Hepatic stellate cell (primary cell): ENCODE measurements at regions not wholly inside any gene's neighbourhood (a gene's known extent, or its start where the extent isn't known, plus 50 kb on each side); places are given as distances from the start of the nearest gene placed in this dataset.
"Not testable (repeated sequence)": the region's sequence is repeated elsewhere in the genome, so short reads cannot be mapped to it uniquely, and the experiment has no call there.

Experiments
- DNase-seq: peaks from one replicate; pipeline ENCODE4 v3.0.0; 2011; ENCODE audit warnings: low spot score

DNA sequence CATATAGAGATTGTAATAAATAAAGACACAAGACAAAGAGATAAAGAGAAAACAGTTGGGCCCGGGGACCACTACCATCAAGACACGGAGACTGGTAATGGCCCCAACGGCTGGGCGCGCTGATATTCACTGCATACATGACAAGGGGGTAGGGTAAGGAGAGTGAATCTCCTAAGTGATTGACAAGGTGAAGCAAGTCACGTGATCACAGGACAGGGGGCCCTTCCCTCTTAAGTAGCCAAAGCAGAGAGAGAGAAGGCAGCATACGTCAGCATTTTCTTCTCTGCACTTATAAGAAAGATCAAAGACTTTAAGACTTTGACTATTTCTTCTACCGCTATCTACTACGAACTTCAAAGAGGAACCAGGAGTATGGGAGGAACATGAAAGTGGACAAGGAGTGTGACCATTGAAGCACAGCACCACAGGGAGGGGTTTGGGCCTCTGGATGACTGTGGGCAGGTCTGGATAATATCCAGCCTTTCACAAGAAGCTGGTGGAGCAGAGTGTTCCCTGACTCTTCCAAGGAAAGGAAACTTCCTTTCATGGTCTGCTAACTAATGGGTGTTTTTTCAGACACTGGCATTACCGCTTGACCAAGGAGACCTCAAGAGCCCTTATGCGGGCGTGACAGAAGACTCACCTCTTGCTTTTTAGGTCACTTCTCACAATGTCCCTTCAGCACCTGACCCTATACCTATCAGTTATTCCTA is 75.6 kb downstream of the MRPL39 start:
- DNase-seq: not testable (repeated sequence)

DNA sequence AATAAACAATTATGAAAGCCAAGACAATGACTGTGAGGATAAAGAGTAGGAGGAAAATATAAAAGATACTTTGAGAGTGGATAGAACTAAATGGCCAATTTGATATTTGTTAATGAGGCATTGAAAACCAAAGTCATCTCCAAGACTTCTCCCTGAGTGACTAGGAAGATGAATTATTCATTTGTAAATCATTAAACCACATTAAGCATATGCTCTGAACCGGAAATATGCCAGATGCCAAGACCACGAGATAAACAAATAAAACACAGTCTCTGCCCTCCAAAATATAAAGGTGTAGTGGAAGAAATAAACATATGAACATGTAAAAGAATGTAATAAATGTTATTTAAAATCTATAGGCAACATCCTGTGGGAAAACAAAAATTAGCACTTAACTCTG is 78.8 kb downstream of the MRPL39 start:
- DNase-seq: no peak

DNA sequence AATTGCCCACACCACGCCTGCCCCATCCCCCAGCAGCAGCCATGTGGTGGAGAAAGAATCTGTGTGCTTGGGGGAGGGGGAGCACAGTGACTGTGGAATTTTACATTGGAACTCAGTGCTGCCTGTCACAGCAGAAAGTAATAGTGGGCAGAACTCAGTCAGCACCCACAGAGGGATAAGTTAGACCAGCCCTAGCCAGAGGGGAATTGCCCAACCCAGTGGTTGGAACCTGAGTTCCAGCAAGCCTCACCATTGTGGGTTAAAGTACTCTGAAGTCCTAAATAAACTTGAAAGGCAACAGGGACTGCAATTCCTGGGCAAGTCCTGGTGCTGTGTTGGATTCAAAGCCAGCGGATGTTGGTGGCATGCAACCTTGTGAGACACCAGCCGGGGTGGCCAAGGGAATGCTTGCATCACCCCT is 88.8 kb downstream of the MRPL39 start:
- DNase-seq: no peak

DNA sequence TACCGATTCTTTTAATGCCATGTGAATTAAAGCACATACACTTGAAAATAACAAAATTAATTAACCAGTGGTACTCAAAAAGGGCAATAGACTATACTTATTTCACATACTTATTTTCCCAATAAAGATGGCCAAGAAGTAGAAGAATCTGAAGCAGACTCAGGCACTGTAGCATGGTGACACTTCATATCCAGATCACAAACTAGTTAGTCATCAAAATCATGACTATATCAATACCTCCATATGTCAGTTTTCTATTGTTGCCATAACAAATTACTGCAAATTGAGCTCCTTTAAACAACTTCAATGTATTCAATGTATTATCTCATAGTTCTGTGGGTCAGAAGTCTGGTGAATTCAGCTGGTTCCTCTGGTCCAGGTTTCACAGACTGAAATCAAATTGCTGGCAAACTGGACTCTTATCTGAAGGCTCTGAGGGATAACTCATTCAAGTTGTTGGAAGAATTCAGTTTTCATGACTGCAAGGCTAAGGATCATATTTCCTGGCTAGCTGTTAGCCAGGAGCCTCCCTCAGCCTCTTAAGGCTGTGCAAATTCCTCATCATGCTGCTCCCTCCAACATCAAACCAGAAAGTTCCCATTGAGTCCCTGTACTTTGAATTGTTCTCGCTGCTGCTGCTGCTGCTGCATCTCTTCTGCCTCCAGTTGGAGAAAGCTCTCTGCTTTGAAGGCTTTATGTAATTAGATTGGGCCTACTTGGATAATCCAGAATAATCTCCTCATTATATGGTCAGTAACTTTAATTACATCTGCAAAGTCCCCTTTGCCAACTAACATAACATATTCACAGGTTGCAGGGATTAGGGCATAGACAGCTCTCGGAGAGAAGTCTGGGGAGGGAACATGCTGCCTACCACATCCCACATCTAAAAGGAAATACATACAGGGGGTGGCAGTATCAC is 91.5 kb downstream of the MRPL39 start:
- DNase-seq: no peak

DNA sequence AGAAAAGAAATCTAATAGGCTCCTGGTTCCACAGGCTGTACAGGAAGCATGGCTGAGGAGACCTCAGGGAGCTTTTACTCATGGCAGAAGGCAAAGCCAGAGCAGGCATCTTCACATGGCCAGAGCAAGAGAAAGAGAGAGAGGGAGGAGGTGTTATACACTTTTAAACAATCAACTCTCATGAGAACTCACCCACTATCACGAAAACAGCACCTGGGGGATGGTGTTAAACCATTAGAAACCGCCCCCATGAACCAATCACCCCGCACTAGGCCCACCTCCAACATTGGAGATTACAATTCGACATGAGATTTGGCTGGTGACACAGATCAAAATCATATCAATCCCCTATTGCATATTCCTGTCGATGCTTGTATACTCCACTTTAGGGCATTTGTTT is 93.5 kb downstream of the MRPL39 start:
- no peak for DNase-seq

DNA sequence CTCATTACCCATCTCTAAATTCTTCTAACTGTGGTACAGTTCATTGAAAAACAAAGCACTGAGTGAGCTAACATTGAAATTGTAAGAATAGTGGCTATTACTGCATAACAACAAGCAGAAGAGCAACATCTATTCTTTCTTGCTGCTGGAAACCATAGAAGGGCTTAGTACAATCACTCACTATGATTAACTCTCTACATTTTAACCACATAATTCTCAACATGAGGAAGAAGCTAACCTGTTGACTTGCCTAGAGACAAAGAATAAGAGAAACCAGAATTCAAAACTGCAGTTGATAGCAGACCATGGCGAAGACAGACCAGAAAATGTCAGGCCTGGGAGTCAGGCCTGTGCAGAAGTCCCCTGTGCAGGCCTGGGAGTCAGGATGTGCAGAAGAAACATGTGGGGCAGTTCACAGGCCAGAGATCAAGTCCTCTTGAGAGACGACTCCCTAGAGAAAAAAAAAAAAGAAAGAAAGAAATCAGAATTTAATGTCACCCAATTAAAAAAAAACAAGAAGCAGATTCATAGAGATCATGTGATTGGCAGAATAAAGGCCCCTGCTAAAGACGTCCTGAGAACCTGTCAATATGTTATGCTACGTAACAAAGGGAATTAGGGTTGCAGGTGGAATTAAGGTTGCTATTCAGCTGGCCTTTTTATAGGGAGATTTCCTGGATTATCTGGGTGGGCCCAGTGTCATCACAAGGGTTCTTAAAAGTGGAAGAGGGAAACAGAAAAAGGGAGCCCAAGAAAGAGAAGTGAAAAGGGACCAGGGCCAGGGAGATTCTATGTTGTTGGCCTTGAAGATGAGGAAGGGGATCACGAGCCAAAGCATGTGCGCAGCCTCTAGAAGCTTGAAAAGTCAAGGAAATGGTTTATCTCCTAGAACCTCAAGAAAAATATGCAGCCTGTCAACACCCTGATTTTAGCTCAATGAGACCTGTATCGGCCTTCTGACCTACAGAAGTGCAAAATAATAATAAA is 94.9 kb downstream of the MRPL39 start:
- no peak for DNase-seq

DNA sequence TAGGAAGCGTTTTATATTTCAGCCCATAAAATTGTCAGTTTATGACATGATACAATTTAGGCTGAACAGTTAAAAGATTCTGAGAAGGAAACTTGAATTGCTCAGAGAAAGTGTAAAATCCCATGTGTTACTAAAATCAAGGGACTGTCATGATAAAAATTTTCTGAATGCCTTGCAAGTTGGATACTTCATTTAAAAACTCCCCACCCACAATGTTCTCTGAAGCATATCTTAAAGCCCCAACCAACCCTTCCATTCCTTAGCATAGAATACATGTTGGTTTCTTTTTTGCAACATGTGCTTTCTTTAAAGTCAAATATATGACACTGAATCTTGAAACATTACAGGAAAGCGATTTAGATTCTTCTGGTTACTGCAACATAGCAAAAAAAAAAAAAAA is 97.4 kb downstream of the MRPL39 start:
- DNase-seq: no peak

DNA sequence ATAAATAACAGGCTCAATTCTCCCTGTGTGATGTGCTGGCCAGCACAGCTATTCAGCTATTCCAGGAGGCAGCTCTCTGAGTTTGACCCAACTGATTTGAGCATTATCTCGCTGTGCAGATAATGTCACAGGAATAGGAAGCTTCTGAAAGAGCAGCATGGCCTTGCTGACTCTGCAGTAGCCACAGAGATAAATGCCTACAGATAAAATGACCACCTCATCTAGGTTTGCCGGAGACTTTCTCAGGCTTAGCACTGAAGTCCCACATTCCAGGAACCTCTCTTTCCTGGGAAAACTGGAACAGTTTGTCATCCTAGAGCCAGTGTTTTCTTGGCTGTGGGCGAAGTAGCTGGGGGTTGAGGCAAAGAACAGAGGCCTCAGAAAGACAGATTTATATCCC is 98.9 kb downstream of the MRPL39 start:
- DNase-seq: no peak

DNA sequence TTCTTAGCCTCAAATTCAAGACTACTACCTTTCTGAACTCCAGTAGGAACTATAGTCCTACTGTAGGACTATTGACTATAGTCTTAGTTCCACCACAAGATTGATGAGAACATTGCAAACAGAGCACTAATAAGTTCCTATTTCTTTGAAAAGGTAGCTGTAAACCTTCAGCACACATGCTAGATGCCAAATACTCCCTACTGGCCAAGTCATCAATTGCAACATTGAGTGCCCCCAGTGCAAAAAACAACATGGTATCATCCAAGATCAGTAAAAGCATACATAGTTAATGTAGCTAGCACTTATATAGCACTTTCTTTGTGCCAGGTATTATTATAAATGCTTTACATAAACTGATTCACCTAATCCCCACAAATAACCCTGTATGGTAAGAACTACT is 99.8 kb downstream of the MRPL39 start:
- DNase-seq: no peak

DNA sequence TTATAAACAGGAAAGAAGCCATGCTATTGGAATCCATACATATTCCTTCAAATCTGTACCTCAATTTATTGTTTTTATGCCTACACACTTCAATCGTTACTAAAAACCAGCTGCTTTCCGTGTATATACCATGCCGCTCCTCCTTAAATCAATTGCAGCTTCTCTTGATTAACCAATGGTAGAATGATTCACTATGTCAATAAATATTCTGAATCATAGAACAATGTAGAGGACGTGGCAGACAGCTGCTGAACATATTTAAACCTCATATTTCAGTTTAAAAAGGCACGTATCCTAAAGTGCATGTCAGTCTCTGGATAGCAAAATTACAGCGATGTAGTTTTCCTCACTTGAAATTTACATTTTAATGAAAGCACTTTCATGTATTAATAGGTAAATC is 100.4 kb downstream of the MRPL39 start:
- peak; percentile 2 for DNase-seq

DNA sequence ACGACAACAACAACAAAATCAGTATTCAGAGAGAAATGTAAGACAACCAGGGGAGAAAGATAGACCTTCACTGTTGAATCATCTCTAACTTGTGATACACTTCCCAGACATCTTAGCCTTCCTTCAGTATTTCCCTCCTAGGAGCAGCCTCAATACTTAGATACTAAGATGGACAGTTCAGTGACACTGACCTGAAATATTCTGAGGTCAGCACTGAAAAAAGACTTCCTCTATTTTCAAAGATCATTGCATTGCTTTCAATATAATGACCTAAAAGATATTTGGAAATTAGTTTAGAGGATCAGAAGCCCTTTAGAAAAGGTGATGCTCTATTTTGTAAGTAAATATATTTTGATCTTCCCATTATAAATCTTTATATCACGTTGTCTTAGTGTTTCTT is 101.0 kb downstream of the MRPL39 start:
- no peak for DNase-seq

DNA sequence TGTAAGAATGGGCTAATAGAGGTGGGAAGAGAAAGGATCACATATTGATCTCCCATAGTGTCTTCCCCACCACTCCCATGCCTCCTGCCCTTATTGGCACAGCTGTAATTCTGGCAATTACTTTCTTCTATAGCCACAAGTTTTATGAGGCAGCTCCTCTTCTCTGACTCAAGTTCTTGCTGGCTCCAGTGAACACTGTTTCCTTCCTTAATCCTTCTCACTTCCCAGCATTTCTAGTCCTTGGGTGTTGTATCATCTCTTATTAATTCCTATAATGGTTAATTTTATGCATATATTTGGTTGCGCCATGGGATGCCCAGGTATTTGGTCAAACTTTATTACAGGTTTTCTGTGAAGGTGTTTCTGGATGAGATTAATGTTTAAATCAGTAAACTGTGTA is 103.3 kb downstream of the MRPL39 start:
- DNase-seq: no peak

DNA sequence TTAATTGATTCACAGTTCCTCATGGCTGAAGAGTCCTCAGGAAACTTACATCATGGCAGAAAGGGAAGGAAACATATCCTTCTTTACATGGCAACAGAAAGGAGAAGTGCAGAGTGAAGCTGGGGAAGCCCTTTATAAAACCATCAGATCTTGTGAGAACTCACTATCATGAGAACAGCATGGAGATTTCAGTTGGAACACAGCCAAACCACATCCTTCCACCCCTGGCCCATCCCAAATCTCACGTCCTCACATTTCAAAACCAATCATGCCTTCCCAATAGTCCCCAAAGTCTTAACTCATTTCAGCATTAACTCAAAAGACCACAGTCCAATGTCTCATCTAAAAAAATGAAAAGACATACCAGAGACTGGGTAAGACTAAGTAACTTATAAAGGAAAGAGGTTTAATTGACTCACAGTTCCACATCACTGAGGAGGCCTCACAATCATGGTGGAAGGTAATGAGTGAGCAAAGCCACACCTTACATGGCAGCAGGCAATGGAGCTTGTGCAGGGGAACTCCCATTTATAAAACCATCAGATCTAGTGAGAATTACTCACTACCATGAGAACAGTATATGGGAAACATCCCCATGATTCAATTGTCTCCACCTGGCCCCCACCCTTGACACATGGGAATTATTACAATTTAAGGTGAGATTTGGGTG is 105.2 kb downstream of the MRPL39 start:
- no peak for DNase-seq

DNA sequence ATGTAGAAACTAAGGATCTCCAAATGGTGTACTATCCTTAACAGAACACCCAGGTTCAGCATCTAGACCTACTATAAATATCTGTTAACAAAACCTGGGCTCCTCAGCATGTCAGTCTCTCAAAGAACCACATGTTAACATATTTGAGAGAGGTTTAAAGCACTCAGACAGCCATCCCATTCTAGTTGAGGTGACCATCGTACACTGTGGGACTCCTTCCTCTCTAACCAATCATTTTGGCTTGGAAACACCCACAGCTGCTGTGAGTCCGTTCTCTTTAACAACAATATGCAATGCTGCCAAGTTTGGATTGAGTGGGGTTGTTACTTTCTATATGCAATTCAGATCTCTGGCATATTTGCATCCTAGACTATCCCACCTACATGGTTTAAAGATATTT is 105.8 kb downstream of the MRPL39 start:
- no peak for DNase-seq

DNA sequence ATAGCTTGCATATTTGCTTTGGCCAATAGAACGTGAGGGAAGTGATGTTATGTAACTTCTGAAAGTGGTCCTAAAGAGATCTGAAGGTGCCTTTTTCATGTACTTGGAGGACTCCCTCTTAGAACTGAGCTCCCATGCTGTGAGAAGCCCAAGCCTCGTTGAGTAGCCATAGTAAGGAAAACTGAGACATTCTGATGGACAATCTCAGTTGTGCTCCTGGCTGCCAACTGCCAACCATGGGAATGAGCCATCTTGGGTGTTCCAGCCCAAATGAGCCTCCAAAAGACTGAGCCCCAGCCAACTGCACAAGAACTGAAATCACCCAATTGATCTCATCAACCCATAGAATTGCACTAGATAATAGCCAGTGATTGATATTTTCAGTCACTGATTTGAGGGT is 106.7 kb downstream of the MRPL39 start:
- DNase-seq: no peak

DNA sequence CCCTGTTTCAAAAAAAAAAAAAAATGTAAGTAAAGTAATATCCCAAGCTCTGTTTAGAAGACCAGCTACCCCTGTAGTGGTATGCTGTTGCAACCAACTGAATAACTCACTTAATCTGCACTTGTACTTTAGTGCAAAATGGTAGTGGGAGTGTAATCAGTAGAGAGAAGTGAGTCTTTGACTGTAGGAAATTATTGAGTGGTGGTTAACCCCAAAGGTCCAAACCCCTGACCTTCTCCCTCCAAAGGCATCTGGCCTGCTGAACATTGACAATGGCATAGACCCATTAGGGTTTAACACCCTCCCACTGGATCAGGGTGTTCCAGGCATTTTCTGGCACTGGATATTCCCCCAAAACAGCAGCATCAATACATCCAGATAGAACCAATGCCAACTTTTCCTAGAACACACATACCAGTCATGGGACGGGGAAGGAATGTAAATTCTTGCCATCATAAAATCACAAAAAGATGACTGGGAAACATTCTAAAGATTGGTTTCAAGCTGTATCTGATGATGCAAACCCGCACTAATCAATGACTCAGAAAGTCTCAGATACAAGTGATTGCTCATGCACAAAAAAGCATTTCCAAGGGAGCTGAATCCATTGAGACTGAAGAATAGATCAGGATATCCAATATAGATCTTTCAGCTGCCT is 110.3 kb downstream of the MRPL39 start:
- no peak for DNase-seq

DNA sequence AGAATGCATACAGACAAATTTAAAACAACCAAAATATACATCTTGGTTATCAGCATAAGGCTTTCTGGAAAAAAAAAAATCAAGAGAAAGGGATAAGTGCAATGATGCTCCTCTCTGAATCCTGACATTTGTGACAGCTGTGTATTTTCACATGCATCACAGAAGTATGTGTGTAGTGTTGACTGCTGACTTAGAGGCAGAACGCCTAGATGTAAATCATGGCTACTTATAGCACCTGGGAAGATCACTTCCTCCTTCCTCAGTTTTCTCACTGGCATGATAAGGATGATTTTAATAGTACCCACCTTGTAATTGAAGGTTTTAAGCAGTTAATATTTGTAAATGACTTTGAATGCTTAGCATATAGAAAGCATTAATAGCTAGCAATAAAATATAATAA is 112.5 kb downstream of the MRPL39 start:
- DNase-seq: no peak

DNA sequence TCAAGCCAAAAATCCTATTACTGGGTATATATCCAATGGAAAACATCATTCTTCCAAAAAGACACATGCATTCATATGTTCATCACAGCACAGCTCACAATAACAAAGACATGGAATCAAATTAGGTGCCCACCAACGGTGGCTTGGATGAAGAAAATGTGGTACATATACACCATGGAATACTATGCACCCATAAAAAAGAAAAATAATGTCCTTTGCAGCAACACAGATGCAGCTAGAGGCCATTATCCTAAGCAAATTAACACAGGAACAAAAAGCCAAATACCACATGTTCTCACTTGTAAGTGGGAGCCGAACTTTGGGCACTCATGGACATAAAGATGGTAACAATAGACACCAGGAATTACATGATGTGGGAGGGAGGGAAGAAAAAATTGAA is 113.6 kb downstream of the MRPL39 start:
- DNase-seq: no peak

DNA sequence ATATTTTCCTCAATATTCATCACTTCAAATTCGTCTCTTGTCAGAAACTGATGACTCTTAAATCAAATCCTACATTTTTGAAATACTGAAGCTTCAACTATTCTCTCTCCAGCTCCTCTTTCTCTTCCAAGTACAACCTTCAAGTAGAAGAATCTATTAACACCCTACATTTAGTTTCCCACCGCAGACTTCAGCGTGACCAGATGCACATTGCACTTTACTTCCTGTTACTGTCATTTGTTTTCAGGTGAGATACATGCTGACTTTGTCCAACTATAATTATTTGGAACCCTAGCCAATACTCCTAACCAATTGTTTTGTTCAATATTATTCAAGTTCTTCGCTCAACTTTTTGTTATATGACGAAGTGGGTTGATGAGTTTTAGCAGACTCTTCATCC is 116.0 kb downstream of the MRPL39 start:
- no peak for DNase-seq

DNA sequence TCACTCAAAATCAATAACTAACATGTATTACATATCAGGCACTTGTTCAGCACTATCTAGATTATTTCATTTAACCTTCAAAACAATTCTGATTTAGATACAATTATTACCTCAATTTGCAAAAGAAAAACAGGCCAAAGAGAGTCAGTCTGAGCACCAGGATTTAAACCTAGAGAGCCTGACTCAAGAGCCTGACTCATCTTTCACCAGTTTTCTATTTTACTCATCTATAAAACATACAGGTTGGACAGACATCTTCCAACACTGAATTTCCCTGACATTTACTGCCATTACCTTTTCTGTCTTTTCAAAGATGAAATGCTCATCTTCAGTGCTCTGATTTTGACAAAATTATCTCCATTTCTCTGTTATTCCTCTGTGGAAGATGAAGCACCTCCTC is 116.5 kb downstream of the MRPL39 start:
- no peak for DNase-seq

DNA sequence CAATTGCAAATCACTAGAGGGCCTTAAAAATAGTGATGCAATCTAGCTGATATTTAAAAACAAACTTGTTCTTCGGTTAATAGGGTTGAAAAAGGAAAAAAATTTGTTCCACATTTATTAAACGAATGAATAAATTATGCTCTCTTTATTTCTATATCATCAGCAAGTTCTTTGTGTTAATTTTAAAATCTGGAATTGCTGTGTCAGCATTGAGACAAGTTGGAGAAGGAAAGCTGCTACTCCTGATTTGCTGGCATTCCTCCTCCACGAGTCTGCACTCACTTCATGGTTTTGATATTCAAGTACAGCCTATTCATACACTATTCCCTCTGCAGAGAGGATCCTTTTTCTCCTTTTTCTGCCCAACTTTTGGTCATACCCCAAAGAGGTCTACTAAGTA is 117.6 kb downstream of the MRPL39 start:
- no peak for DNase-seq
